ENCODE measurements at regions not wholly inside any gene's neighbourhood (a gene's known extent, or its start where the extent isn't known, plus 50 kb on each side); places are given as distances from the start of the nearest gene placed in this dataset.
"Not testable (repeated sequence)": the region's sequence is repeated elsewhere in the genome, so short reads cannot be mapped to it uniquely, and the experiment has no call there.

- H3K27me3 ChIP-seq (ENCODE audit: control insufficient read depth, insufficient read depth, low read length); H3K4me3 ChIP-seq (ENCODE audit: low read depth, low read length); ATAC-seq (ENCODE audit: low read depth in 2 of 2); H3K4me1 ChIP-seq (ENCODE audit: control insufficient read depth, insufficient read depth, low read length, poor library complexity, severe bottlenecking); H3K4me3 Mint-ChIP-seq; H3K27ac ChIP-seq (ENCODE audit: insufficient read depth, low read length, poor library complexity, severe bottlenecking); H3K9me3 ChIP-seq (ENCODE audit: control insufficient read depth in 2 of 2, low read length in 2 of 2); H3K36me3 Mint-ChIP-seq; H3K27ac Mint-ChIP-seq; H3K36me3 ChIP-seq (ENCODE audit: control insufficient read depth, insufficient read depth, low read length); H3K9me3 Mint-ChIP-seq; DNase-seq; H3K4me1 Mint-ChIP-seq: not testable (repeated sequence)
- peaks cover 21% of the 10 kb centered on the region for H3K27me3 Mint-ChIP-seq
Measured at GRCh38 chr2:131604652-131605051, 77.0 kb downstream of the CCDC74A start.

- H3K36me3 Mint-ChIP-seq; H3K4me1 ChIP-seq (ENCODE audit: control insufficient read depth, insufficient read depth, low read length, poor library complexity, severe bottlenecking); H3K4me3 ChIP-seq (ENCODE audit: low read depth, low read length); H3K27ac ChIP-seq (ENCODE audit: insufficient read depth, low read length, poor library complexity, severe bottlenecking); H3K27me3 ChIP-seq (ENCODE audit: control insufficient read depth, insufficient read depth, low read length); H3K9me3 ChIP-seq (ENCODE audit: control insufficient read depth in 2 of 2, low read length in 2 of 2); H3K36me3 ChIP-seq (ENCODE audit: control insufficient read depth, insufficient read depth, low read length); DNase-seq; H3K4me3 Mint-ChIP-seq; H3K9me3 Mint-ChIP-seq; H3K4me1 Mint-ChIP-seq; ATAC-seq (ENCODE audit: low read depth in 2 of 2); H3K27ac Mint-ChIP-seq: not testable (repeated sequence)
- peaks cover 21% of the 10 kb centered on the region for H3K27me3 Mint-ChIP-seq
Measured at GRCh38 chr2:131606366-131606765, 78.7 kb downstream of the CCDC74A start.

- not testable (repeated sequence) for H3K27ac Mint-ChIP-seq; DNase-seq; H3K4me1 ChIP-seq (ENCODE audit: control insufficient read depth, insufficient read depth, low read length, poor library complexity, severe bottlenecking); H3K36me3 ChIP-seq (ENCODE audit: control insufficient read depth, insufficient read depth, low read length); H3K36me3 Mint-ChIP-seq; H3K4me3 ChIP-seq (ENCODE audit: low read depth, low read length); H3K27me3 ChIP-seq (ENCODE audit: control insufficient read depth, insufficient read depth, low read length); H3K4me3 Mint-ChIP-seq; H3K4me1 Mint-ChIP-seq; H3K9me3 Mint-ChIP-seq; ATAC-seq (ENCODE audit: low read depth in 2 of 2); H3K27ac ChIP-seq (ENCODE audit: insufficient read depth, low read length, poor library complexity, severe bottlenecking); H3K9me3 ChIP-seq (ENCODE audit: control insufficient read depth in 2 of 2, low read length in 2 of 2)
- peaks cover 21% of the 10 kb centered on the region for H3K27me3 Mint-ChIP-seq
Measured at GRCh38 chr2:131607056-131607455, 79.4 kb downstream of the CCDC74A start.

- not testable (repeated sequence) for H3K4me3 Mint-ChIP-seq
Measured at GRCh38 chr2:131614539-131614938, 86.9 kb downstream of the CCDC74A start.

GRCh38 chr2:131618320-131618719, 90.6 kb downstream of the CCDC74A start:
- ATAC-seq (ENCODE audit: low read depth in 2 of 2) = not testable (repeated sequence)

More at GRCh38 chr2:131614539-131614938, 86.9 kb downstream of the CCDC74A start:
- not testable (repeated sequence) for H3K9me3 ChIP-seq (ENCODE audit: control insufficient read depth in 2 of 2, low read length in 2 of 2); H3K9me3 Mint-ChIP-seq; H3K4me1 ChIP-seq (ENCODE audit: control insufficient read depth, insufficient read depth, low read length, poor library complexity, severe bottlenecking); H3K27me3 Mint-ChIP-seq; H3K4me1 Mint-ChIP-seq; H3K27ac ChIP-seq (ENCODE audit: insufficient read depth, low read length, poor library complexity, severe bottlenecking); H3K36me3 ChIP-seq (ENCODE audit: control insufficient read depth, insufficient read depth, low read length); DNase-seq; H3K36me3 Mint-ChIP-seq; H3K4me3 ChIP-seq (ENCODE audit: low read depth, low read length); ATAC-seq (ENCODE audit: low read depth in 2 of 2); H3K27me3 ChIP-seq (ENCODE audit: control insufficient read depth, insufficient read depth, low read length); H3K27ac Mint-ChIP-seq

GRCh38 chr2:131622874-131623273, 95.2 kb downstream of the CCDC74A start:
- not testable (repeated sequence) for ATAC-seq (ENCODE audit: low read depth in 2 of 2); H3K4me3 Mint-ChIP-seq; DNase-seq; H3K36me3 ChIP-seq (ENCODE audit: control insufficient read depth, insufficient read depth, low read length); H3K9me3 ChIP-seq (ENCODE audit: control insufficient read depth in 2 of 2, low read length in 2 of 2); H3K9me3 Mint-ChIP-seq; H3K4me1 Mint-ChIP-seq; H3K27me3 Mint-ChIP-seq; H3K27ac Mint-ChIP-seq; H3K36me3 Mint-ChIP-seq; H3K4me3 ChIP-seq (ENCODE audit: low read depth, low read length); H3K27me3 ChIP-seq (ENCODE audit: control insufficient read depth, insufficient read depth, low read length); H3K4me1 ChIP-seq (ENCODE audit: control insufficient read depth, insufficient read depth, low read length, poor library complexity, severe bottlenecking); H3K27ac ChIP-seq (ENCODE audit: insufficient read depth, low read length, poor library complexity, severe bottlenecking)

More at GRCh38 chr2:131618320-131618719, 90.6 kb downstream of the CCDC74A start:
- not testable (repeated sequence) for H3K4me1 ChIP-seq (ENCODE audit: control insufficient read depth, insufficient read depth, low read length, poor library complexity, severe bottlenecking); DNase-seq; H3K9me3 Mint-ChIP-seq; H3K36me3 ChIP-seq (ENCODE audit: control insufficient read depth, insufficient read depth, low read length); H3K4me3 Mint-ChIP-seq; H3K36me3 Mint-ChIP-seq; H3K27ac ChIP-seq (ENCODE audit: insufficient read depth, low read length, poor library complexity, severe bottlenecking); H3K27ac Mint-ChIP-seq; H3K4me1 Mint-ChIP-seq; H3K4me3 ChIP-seq (ENCODE audit: low read depth, low read length); H3K27me3 Mint-ChIP-seq; H3K9me3 ChIP-seq (ENCODE audit: control insufficient read depth in 2 of 2, low read length in 2 of 2); H3K27me3 ChIP-seq (ENCODE audit: control insufficient read depth, insufficient read depth, low read length)

- not testable (repeated sequence) for H3K36me3 Mint-ChIP-seq; H3K27me3 Mint-ChIP-seq; H3K9me3 ChIP-seq (ENCODE audit: control insufficient read depth in 2 of 2, low read length in 2 of 2); H3K27ac Mint-ChIP-seq; H3K4me3 Mint-ChIP-seq; H3K4me1 Mint-ChIP-seq; H3K4me1 ChIP-seq (ENCODE audit: control insufficient read depth, insufficient read depth, low read length, poor library complexity, severe bottlenecking); H3K4me3 ChIP-seq (ENCODE audit: low read depth, low read length); ATAC-seq (ENCODE audit: low read depth in 2 of 2); H3K36me3 ChIP-seq (ENCODE audit: control insufficient read depth, insufficient read depth, low read length); H3K27ac ChIP-seq (ENCODE audit: insufficient read depth, low read length, poor library complexity, severe bottlenecking); DNase-seq; H3K9me3 Mint-ChIP-seq; H3K27me3 ChIP-seq (ENCODE audit: control insufficient read depth, insufficient read depth, low read length)
Measured at GRCh38 chr2:131626011-131626410, 98.3 kb downstream of the CCDC74A start.

GRCh38 chr2:131626565-131626964, 98.9 kb downstream of the CCDC74A start:
- not testable (repeated sequence) for H3K27ac ChIP-seq (ENCODE audit: insufficient read depth, low read length, poor library complexity, severe bottlenecking); H3K9me3 Mint-ChIP-seq; H3K4me1 ChIP-seq (ENCODE audit: control insufficient read depth, insufficient read depth, low read length, poor library complexity, severe bottlenecking); H3K27me3 ChIP-seq (ENCODE audit: control insufficient read depth, insufficient read depth, low read length); H3K27ac Mint-ChIP-seq; H3K4me3 ChIP-seq (ENCODE audit: low read depth, low read length); H3K36me3 ChIP-seq (ENCODE audit: control insufficient read depth, insufficient read depth, low read length); H3K9me3 ChIP-seq (ENCODE audit: control insufficient read depth in 2 of 2, low read length in 2 of 2); DNase-seq; H3K4me3 Mint-ChIP-seq; ATAC-seq (ENCODE audit: low read depth in 2 of 2); H3K36me3 Mint-ChIP-seq; H3K4me1 Mint-ChIP-seq; H3K27me3 Mint-ChIP-seq
